ENCODE measurements at regions not wholly inside any gene's neighbourhood (a gene's known extent, or its start where the extent isn't known, plus 50 kb on each side); places are given as distances from the start of the nearest gene placed in this dataset.
A peak's percentile ranks its signal among the peaks of the same experiment; 100 is the strongest.
"Not testable (repeated sequence)": the region's sequence is repeated elsewhere in the genome, so short reads cannot be mapped to it uniquely, and the experiment has no call there.

DNA sequence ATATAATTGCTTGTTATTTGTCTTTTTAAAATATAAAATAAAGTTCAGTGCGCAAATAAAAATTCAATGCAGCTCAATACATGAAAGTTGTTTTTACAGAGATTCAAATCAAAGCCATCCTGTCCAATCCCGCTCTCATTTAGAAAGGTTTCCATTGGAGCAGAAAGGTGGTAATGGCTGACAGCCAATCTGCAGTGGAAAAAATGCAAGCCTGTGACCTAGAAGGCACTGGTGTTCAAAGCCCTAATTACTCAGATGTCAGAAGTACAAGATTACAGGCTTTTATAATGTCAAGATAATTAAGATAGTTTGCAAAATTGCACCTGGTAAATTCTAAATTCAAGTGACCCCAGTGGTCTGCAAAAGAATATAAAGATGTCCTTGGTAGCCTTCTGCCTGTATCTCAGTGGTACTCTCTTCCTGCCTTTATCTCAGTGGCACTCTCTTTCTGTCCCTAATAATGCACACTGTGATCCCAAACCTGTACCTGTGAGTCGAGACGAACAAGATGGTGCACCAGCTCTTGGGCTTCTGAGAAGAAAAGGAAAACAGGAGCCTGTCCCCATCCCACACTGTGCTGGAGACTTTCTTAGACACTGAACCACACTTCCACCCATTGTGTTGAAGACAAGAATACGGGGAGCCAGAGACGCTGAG lies 212.6 kb upstream of the FRG1 start:
- DNase-seq = not testable (repeated sequence)

DNA sequence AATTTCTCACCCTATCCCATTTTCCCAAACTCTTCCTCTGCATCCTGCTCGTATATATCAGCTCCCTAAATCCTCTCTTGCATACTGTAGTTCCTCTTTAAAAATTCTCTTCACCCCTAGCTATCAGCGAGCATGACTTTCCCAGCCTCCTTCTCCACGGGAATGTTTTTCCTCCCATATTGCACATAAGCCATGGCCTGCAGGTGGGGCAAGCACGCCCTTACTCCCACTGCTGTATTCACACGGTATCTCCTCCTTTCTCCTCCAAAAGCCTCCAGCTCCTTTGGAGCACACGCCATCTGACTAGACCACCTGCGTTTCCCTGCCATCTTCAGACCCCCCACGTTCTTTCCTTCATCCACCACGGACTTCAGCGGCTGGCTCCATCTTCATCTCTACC lies 208.7 kb upstream of the FRG1 start:
- not testable (repeated sequence) for DNase-seq

DNA sequence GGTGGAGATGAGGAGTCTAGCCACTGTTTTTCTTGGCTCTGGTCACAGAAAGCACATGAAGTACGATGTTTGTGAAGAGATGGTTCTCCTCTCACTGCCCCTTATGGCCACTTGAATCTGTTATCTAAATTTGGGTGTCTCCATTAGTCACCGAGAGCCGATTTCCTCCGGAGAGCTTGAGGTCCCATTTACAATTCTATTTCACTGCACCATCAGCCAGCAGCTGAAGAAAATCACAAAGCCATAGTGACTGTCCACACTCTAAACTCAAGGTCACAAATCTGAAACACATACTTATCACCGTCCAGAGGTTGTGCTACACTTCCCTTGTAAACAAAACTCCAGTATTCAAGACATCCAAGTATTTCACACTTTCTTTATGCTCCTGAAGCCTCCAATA lies 207.2 kb upstream of the FRG1 start:
- DNase-seq = not testable (repeated sequence)

DNA sequence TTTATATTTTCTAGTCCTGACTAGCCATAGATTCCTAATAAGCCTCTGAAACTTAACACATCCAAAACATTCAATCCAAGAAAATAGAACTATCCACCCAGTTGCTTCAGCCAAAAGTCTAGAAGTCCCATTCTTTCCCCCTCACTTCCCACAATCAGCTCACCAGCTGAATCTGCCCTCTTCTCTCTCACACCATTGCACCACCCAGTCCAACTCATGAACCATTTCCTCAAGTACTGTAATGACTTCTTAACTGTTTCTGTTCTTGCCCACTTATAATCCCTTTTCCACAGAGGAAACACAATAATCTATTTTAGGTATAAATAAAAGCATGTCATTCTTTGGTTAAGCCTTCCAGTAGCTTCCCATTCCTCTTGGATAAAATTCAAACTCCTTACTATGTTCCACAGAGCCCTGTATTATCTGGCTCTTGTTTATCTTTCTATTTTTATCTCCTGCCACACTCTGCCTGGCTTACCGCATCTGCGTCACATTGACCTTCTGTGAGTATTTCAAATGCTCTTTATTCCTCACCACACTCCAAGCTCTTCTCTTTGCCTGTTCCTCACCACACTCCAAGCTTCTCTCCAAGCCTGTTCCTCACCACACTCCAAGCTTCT lies 205.9 kb upstream of the FRG1 start:
- DNase-seq = not testable (repeated sequence)

DNA sequence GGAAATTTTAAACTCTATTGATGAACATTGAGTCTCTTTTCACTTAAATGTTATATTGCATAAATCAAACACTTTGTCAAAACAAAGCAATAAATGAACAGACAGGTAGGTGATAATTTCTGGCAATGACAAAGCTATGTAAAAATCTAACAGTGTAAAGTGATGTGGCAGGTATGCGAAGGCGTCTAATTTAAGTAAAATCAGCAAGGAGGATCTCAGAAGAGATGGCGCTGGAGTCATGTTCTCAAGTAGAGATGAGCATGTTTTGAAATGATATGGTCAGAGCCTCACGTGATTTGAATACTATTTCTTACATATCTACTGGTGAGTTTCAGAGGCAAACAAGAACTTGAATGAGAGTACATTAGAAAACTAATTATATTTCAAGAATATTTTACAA lies 204.0 kb upstream of the FRG1 start:
- not testable (repeated sequence) for DNase-seq

DNA sequence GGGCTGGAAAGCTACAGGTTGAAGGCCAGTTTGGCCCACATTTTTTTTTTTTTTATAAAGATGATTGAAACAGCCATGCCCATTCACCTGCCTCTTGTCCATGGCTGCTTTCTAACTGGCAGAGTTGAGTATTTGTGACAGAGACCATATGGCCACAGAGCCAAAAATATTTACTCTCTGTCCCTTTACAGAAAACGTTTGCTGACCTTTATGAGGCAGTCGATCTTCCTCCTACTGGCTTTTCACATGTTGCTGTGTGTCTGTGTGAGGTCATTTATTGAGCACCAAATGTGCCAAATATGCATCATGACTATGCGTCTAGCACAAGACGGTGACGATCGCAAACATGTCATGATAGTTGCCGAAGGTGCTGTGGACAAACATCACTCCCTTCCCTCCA lies 200.6 kb upstream of the FRG1 start:
- DNase-seq = not testable (repeated sequence)

DNA sequence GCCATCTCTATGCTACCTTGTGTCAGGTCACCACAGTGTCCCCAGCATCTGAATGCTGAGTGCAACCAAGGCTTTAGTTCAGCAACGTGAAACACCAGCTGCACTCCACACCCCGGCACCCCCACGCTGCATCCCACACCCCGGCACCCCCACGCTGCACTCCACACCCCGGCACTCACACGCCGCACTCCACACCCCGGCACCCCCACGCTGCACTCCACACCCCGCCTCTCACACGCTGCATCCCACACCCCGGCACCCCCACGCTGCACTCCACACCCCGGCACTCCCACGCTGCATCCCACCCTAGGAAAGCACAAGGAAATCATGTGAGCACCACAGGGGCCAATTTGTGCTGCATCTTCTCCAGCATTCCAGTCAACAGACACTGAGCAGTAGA lies 199.8 kb upstream of the FRG1 start:
- DNase-seq = no peak

DNA sequence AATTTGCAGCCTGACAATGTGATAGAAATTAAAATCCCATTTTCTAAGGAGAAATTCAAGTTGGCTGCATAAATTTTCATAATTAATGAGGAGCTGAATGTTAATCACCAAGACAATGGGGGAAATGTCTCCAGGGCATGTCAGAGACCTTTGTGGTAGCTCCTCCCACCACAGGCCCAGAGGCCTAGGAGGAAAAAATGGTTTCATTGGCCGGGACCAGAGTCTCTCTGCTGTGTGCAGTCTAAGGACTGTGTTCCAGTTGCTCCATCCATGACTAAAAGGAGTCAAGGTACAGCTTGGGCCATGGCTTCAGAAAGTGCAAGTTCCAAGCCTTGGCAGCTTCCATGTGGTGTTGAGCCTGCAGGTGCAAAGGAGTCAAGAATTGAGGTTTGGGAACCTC lies 187.6 kb upstream of the FRG1 start:
- DNase-seq = not testable (repeated sequence)

DNA sequence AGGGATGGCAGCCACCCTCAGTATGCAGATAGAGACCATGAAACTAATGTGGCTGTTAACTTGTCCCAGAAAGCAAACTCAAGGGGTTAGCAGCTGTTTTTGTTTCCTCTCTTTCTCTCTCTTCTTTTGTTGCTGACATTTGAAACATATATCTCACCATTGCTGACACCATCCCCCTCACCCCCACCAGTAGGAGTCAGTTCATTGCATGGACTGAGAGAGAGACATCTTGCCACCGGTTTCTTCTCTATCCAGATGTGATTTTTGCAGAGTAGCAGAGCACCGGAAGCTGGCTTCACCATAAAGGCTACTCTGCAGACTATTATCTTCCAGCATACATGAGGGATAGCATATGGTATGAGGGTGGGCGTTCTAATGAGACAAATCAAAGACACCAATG lies 177.1 kb upstream of the FRG1 start:
- no peak for DNase-seq

DNA sequence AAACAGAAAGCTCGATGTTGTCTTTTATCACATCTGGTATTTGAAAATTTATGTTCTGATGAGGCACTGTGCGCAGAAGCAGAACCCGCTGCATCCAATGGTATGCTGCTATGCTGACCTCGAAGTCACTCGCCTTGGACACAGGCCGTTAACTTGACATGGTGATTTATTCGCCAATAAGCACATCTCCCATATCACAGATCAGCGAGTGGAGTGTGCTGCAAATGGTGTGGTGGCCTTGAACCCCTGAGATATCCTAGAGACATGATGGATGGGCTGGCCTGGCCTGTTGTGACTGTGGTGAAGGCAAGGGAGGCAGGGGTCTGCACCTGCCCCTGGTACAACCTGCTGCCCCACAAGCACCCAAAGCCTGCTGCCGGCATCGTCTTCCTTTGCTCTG lies 175.4 kb upstream of the FRG1 start:
- DNase-seq = no peak

DNA sequence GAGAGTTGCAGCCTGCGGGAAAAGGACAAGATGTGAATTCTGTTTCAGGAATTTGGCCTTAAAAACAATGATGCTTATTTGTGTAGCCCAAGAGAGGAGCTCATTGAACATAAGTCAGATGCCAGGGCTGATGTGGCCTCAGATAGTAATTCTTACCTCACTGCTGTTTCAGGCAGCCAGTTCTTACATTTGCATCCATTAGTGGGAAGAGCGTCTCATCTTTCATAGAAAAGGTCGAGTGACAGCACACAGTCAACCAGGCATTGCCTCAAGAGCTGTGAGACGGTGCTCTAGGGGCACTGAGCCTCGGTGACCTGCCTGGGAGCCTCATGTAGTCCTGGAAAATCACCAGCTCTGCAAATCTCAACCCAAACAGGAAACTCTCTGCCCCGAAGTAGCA lies 174.9 kb upstream of the FRG1 start:
- no peak for DNase-seq

DNA sequence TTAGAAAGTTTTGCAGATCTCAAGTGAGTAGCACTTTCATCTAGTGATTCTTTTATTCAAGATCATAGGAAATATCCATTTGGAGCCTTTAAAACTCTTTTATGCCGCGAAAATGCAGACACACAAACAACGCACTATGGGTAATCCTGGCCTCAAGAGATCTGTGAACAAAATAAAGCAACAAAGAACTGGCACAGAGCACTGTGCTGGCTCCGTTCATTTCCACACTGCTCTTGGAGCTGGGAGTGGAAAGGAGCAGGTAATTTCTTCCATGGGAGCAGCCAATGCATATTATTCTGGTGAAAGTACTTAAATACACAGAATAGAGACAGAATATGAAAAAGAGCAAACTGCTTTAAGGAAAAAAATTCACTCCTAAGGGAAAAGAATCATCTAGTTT lies 172.7 kb upstream of the FRG1 start:
- no peak for DNase-seq

DNA sequence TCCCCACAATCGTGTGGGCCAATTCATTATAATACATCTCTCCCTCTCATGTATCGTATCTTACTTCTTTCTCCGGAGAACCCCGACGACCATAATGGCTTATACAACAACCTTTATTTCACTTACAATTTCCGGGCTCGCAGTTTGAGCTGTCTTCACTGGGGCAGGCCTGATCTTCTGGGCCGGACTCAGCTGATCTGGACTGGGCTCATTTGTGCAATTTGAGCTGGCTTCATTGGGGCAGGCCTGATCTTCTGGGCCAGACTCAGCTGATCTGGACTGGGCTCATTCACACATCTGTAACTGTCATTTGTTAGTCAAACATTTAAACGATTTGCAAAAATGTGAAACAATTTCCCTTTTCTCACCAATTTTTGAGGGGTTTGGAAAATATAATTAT lies 171.5 kb upstream of the FRG1 start:
- DNase-seq = no peak

DNA sequence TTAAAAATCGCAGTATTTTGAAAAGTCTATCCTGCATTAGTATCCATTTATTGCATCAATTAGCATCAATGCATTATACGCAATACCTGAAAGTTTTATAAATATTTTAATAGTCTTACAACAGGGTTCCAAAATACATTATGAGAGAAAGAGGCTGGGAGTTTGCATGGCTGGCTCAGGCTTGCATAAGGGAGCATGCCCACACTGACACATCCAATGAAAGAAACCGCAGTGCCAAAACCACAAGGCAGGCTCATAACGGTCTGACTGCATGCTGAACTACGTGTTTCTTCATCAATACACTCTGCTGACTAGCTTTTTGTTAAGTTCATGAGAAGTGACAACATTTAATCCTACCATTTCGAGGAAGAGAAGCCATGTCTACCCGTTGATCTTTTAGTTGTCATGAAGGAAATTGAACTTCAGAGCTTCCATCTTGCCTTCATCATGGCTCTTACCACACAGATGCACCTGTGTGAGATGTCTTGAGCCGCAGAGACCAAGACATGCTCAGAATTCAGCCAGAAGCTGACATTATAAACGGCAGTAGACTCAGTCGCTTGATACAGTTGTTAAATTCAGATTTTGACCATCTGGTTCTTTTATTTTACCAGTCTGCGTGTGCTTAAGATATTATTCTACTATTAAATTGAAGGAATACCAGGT lies 168.8 kb upstream of the FRG1 start:
- no peak for DNase-seq

DNA sequence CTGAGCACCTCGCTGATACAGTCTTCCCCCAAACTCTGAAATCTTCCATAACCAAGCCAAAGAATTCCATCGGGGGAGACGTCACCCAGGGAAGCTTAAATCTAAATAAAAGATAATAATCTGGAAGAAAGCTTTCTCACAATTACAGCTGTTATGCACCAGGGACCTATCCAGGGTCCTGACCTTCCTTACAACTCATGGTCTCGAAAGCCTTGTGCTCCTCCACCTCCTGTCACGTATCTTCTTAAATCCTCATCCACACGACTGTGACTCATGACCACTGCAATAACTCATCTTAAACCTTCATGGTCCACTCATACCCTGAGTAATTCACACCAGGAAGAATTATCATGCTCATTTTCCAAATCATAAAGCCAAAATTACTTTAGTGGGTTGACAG lies 166.8 kb upstream of the FRG1 start:
- DNase-seq = no peak

DNA sequence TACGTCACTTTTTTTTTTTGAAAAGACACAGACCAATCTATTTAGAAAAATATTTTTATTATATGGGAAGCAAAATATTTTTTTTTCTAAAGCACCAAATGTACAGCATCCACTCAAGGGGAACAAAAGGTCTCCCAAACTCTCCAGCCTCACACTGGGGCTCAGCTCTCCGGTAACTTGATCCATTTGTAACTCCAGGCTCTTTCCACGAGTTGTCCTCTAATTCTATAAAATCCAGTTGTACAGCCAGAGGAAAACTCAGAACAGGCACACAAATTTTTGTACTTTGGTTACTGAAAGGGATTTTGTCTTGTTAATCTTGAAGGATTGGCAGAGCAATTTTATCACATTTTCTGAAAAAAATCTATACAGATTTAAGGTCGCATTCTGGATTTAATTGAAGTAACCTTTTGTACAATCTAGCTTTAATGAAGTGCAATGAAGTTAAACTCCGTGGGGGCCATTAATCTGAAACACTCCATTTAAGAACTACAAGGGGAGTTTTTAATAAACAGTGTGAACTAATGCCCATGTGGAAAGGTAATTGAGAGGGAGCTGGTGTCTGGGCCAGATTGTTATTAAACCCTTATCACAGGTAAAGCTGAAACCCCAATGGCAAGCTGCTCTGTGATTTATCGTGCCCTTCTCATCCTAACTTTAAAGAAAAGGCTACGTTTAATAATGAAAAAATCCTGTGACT lies 161.2 kb upstream of the FRG1 start:
- no peak for DNase-seq

DNA sequence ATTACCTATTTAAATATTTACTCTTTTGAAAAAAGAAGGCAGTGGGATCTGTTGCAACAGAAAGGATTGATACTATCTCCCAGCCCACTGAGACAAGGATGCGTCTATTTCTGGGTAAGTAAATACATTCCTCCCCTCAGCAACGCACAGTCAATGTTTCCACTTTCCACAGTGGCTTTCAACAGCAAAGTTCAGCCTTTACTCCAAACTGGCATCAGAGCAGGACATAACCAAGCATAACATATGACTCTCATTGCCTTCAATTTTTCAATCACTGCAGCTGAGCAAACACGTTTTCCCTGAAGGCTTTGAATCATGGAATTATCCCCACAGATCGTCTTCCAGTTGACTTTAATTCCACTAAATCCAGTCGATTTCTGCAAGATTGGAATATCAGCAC lies 160.3 kb upstream of the FRG1 start:
- DNase-seq = no peak

DNA sequence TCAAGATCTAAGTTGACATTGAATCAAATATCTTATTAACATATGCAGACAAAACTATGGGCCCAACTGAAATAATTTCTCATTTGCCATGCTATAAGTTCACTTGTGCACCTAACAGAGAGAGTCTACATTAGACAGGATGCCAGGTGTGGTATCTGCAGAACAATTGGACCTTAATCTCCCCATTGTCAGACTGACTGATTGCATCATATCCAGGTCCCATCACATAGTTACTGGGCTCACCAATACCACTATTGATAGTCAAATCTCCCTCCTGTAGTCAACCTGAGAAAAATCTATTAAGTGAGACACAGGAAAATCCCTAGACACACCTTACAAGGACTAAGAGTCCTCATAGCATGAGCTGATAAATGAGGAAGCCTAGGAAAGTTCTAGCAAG lies 156.0 kb upstream of the FRG1 start:
- DNase-seq = no peak

DNA sequence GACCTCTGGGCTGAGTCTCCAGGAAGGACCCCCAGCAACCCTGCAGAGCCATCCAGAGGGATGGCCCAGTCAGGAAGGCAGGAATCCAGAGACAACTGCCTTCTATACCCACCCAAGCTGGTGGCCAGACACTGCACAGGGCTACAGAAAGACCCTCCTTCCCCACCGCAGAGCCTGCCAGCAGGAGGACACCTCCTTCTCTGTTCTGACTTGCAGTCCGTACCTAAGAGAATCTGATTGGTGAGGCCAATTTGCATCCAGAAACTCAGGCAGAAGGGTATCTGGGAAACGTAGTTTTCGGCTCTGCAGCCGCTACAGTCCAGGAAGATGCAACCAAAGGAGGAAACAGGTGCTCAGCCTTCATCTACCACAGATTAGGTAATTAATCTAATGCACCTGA lies 155.4 kb upstream of the FRG1 start:
- no peak for DNase-seq

DNA sequence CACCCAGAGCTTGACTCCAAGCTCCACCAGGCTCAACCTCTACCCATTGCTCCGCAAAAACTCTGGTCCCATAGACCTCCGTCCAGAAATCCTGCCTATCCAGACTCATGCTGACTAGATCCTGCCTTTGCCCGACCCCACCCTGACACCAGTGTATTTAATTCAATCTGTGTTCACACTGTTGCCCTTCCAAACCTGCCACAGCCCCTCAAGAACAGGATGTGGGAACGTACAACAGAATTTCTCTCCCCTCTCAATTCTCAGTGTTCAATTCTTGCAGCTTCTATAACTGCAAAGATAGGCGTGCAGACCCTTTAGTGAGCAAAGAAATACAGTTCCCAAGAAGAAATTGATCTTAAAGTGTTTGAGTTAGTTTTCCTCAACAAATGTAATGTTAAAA lies 154.2 kb upstream of the FRG1 start:
- DNase-seq = no peak

DNA sequence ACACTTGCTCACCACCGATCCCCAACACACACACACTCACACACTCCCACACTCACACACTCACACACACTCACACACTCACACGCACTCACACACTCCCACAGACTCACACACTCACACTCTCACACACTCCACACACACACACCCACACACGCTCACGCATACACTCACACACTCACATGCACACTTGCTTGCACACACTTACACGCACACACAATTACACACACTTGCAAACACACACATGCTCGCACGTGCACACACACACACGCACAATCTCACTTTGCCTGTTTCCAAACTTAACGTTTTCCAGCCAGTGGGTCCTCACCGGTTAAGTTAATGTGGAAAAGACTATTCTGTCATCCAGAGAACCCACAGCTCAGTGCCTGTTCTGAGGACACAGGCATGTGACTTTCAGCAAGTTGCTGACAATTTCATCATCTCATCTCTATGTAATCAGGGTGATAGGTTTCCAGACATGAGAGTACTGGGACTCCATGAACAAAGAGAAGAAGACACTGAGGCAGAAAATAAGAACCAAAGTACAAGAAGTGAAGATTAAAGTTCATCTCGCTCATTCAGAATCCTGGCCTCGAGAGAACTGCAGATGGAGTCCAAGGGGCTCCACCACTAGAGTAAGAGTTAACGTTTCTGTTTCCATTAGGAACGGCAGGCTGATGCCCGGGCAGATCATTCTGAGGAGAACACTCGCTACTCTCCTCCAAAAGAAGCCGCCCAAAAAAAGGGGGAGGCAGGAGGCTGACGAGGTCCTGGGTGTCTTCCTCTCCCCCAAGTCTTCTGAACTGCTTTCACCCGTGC lies 153.2 kb upstream of the FRG1 start:
- DNase-seq = no peak

DNA sequence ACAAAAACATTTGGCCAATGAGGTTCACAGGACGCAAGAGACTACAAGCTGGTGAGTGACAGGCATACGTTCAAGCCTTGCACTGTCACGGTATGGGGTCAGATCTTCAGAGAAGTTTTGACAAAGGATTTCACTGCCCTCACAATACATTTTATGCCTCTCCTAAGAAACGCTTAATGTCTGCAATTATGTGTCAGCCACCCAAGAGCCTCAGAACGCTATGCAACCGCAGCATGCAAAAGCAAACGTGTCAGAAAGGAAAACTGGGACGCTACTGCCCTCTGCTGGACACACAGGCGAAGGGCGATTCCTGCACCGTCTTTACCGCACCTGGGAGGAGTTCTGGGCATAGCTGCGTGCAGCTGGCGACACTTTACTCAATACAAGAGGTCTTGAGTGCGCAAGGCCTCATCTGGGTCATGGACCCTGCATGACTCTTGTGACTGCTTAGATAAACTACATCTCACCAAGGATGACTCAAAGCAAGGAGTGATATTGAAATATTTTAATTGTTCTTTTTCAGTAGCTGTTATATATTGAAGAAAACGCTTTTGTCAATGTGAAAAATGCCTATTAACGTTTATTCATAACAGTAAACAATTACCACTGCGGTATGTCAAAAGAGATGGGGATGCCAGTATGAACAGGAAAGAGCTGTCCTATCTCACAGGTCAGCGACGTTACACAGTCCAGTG lies 147.6 kb upstream of the FRG1 start:
- peak; percentile 0 for DNase-seq

Data from effector CD8-positive, alpha-beta T cell (primary cell).